Sigmoid colon (tissue), 4 donors: ENCODE measurements at regions not wholly inside any gene's neighbourhood (a gene's known extent, or its start where the extent isn't known, plus 50 kb on each side); places are given as distances from the start of the nearest gene placed in this dataset.

Experiments used
- POLR2A ChIP-seq, 2 donors: fragments of 450-650 bp; IDR thresholded peaks; one replicate each; pipeline ENCODE4 v1.6.1; 2016; ENCODE audit warnings: antibody characterized with exemption in 2 of 2, mild to moderate bottlenecking in 2 of 2, moderate library complexity in 2 of 2
- POLR2AphosphoS5 ChIP-seq, 4 donors: sonication (generic); formaldehyde crosslinking; IDR thresholded peaks; one replicate each; pipeline ENCODE4 v1.6.1; 2017; ENCODE audit warnings: antibody characterized with exemption in 4 of 4
- TF ChIP-seq, protein P1 (sequence below), 4 experiments: fragments of 450-650 bp in 3 of 4; fragments of 200-600 bp in 1 of 4; IDR thresholded peaks; one replicate each; pipeline ENCODE4 v1.5.1; 2016 to 2019; ENCODE audit warnings: antibody characterized with exemption in 4 of 4, mild to moderate bottlenecking in 3 of 4, moderate library complexity in 2 of 4

DNA sequence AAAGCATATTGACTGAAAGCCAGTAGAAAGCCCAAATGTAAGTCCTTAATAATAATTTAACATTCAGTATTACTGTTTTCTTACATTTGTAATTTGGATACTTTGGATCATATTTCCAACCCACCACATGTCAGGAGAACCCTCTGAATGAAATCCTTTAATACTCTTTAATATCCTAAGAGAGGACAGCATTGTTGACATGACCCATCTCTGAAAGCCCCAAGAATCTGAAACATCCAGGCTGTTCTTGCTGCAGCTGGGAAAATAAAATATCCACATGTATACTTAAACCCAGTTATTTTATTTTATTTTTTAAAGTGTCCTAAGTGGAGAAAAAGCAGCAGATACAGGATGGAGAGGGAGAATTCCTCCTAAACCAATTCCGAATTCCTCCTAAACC lies 130.8 kb upstream of the RIPOR2 start:
- TF ChIP-seq, protein P1, sequence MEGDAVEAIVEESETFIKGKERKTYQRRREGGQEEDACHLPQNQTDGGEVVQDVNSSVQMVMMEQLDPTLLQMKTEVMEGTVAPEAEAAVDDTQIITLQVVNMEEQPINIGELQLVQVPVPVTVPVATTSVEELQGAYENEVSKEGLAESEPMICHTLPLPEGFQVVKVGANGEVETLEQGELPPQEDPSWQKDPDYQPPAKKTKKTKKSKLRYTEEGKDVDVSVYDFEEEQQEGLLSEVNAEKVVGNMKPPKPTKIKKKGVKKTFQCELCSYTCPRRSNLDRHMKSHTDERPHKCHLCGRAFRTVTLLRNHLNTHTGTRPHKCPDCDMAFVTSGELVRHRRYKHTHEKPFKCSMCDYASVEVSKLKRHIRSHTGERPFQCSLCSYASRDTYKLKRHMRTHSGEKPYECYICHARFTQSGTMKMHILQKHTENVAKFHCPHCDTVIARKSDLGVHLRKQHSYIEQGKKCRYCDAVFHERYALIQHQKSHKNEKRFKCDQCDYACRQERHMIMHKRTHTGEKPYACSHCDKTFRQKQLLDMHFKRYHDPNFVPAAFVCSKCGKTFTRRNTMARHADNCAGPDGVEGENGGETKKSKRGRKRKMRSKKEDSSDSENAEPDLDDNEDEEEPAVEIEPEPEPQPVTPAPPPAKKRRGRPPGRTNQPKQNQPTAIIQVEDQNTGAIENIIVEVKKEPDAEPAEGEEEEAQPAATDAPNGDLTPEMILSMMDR (IDR thresholded peaks at IDR 0.05) = no peak
- TF ChIP-seq POLR2A (IDR thresholded peaks at IDR 0.05) (no peak), POLR2AphosphoS5 (IDR thresholded peaks at IDR 0.05) (no peak)
